ENCODE measurements at regions not wholly inside any gene's neighbourhood (a gene's known extent, or its start where the extent isn't known, plus 50 kb on each side); places are given as distances from the start of the nearest gene placed in this dataset.

DNA sequence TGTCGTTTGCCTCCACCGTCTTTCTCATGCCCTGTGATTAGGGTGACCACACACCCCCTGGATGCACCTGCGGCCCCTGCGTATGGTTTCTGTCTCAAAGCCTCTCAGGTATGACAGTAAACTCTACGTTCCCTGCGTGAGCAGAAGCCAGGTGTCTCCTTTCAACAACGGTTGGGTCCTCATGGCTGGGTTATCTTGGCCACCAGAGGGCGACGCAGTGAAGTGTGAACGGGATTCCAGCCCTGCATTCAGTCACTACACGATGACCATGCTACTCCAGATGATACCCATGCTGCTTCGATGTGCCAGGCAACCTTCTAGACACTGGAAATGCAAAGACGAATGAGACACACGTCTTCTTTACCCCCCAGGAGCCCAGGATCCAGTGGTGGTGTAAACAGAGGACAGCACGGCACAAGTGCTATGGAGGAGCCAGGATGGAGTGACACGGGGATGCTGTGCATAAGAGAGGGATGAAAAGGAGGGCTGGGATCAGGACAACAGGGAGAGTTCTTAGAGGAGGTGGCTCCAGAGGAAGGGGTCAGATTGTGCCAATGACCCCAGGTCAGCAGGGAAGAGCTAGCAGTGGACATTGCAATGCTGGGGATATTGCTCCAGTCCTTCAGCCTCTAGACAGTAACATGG, 228.1 kb upstream of the PFKP start:
- Histone ChIP-seq H3K4me3 (no peak overlapping the region), H3K27me3 (no peaks in the 10 kb centered on the region), H3K36me3 (no peaks in the 10 kb centered on the region), H3K9me3 (no peaks in the 10 kb centered on the region), H3K4me1 (no peaks in the 10 kb centered on the region), H3K27ac (no peak overlapping the region)
- no peak for DNase-seq (ENCODE audit: extremely low spot score in 2 of 2)
- TF ChIP-seq POLR2A (IDR thresholded peaks at IDR 0.05), result no peak
- TF ChIP-seq POLR2AphosphoS5 (IDR thresholded peaks at IDR 0.05; ENCODE audit: insufficient read depth in 1 of 2, low read depth in 1 of 2), result no peak
- TF ChIP-seq, protein P1, sequence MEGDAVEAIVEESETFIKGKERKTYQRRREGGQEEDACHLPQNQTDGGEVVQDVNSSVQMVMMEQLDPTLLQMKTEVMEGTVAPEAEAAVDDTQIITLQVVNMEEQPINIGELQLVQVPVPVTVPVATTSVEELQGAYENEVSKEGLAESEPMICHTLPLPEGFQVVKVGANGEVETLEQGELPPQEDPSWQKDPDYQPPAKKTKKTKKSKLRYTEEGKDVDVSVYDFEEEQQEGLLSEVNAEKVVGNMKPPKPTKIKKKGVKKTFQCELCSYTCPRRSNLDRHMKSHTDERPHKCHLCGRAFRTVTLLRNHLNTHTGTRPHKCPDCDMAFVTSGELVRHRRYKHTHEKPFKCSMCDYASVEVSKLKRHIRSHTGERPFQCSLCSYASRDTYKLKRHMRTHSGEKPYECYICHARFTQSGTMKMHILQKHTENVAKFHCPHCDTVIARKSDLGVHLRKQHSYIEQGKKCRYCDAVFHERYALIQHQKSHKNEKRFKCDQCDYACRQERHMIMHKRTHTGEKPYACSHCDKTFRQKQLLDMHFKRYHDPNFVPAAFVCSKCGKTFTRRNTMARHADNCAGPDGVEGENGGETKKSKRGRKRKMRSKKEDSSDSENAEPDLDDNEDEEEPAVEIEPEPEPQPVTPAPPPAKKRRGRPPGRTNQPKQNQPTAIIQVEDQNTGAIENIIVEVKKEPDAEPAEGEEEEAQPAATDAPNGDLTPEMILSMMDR (IDR thresholded peaks at IDR 0.05), result peak in 1 of 3 experiments; percentile 10
- intact Hi-C loops (cut with DNase I), result no loop called here

DNA sequence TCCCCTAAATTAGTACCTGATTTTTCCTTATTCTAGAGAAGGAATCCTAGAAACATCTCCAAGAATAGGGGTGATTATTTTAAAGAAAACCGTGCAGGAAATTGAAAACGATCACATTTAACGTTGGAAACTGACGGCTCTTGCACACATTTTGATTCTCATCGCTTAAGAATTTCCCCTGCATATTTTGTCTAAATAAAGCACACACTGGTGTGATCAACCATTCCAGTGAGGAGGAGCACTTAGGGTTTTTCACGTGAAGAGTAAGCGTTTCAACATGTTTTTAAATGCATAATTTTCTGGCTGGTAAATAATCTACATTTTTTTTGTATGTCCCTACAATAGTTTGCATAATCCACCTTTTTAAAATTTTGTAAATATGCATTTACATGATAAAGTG, 229.7 kb upstream of the PFKP start:
- no peaks in the 10 kb centered on the region for H3K36me3 ChIP-seq
- TF ChIP-seq, protein P1 (IDR thresholded peaks at IDR 0.05), result no peak
- TF ChIP-seq POLR2A (IDR thresholded peaks at IDR 0.05) (no peak), POLR2AphosphoS5 (IDR thresholded peaks at IDR 0.05; ENCODE audit: insufficient read depth in 1 of 2, low read depth in 1 of 2) (no peak)
- no peak overlapping the region for H3K27ac ChIP-seq
- no peaks in the 10 kb centered on the region for H3K4me1 ChIP-seq
- no peak overlapping the region for H3K4me3 ChIP-seq
- no peaks in the 10 kb centered on the region for H3K27me3 ChIP-seq
- H3K9me3 ChIP-seq, result no peaks in the 10 kb centered on the region
- intact Hi-C loops (cut with DNase I), result no loop called here
- no peak for DNase-seq (ENCODE audit: extremely low spot score in 2 of 2)

DNA sequence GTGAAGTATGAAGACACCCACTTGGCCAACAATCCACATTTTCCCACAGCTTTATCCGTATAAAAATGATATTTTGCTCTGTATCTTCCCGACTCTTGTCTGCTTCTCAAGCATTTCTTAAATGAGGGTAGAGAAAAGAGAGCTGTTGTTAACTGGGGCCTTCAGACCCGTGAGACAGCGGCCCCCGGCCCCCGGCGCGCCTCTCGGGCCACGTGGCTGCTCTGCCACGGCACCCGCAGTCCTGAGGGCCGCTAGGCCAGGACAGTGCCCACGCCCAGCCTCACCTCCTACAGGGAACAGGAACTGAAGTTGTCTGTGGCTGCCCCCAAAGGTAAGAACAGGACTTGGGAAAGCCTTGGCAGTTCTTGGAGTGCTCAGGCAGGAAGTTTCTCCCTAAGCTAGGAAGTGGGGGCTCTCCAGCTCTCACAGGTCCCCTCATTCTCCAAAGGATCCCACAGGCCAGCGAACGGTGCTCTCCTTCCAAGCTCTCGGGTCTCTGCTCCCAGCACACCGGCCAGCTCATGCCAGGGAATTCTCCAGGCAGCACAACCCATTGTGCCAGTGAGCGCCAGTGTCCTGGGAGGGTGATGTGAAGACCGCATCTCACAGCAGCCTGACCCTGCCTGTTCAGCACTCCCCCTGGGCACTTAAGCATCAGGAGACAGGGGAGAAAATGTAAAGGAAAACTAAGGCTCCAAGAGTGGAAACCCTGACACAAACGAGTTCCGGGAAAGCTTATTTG, 230.3 kb upstream of the PFKP start:
- H3K27me3 ChIP-seq, result no peaks in the 10 kb centered on the region
- intact Hi-C loops (cut with DNase I), result no loop called here
- no peak for DNase-seq (ENCODE audit: extremely low spot score in 2 of 2)

DNA sequence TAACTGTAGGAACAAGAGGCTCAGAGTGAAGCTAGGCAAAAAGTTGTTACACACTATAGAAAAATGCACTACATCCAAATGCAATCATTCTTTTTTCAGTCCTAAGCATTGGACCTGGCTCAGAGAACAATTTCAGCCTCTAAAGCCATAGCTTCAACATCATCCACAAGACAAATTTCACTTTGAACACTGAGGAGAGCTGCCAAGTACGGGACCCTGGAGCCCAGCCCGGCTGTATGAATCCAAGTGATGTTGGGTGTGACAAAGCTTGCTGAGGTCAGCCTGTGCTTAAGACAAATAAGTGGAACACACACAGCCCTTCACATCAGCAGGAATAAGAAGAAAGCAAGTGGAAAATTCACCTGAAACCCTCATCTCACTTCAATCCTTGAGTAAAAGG, 233.1 kb upstream of the PFKP start:
- Histone ChIP-seq H3K9me3 (no peaks in the 10 kb centered on the region), H3K27ac (no peak overlapping the region), H3K27me3 (no peaks in the 10 kb centered on the region), H3K4me1 (no peaks in the 10 kb centered on the region), H3K36me3 (no peaks in the 10 kb centered on the region), H3K4me3 (no peak overlapping the region)
- TF ChIP-seq, protein P1 (IDR thresholded peaks at IDR 0.05), result no peak
- TF ChIP-seq POLR2AphosphoS5 (IDR thresholded peaks at IDR 0.05; ENCODE audit: insufficient read depth in 1 of 2, low read depth in 1 of 2) (no peak), POLR2A (IDR thresholded peaks at IDR 0.05) (no peak)
- no peak for DNase-seq (ENCODE audit: extremely low spot score in 2 of 2)
- intact Hi-C loops (cut with DNase I), result no loop called here

More for the DNA sequence above, 230.3 kb upstream of the PFKP start:
- no peaks in the 10 kb centered on the region for H3K36me3 ChIP-seq
- no peak overlapping the region for H3K27ac ChIP-seq
- no peaks in the 10 kb centered on the region for H3K4me1 ChIP-seq
- TF ChIP-seq POLR2A (IDR thresholded peaks at IDR 0.05), result no peak
- H3K9me3 ChIP-seq, result no peaks in the 10 kb centered on the region
- H3K4me3 ChIP-seq, result no peak overlapping the region

DNA sequence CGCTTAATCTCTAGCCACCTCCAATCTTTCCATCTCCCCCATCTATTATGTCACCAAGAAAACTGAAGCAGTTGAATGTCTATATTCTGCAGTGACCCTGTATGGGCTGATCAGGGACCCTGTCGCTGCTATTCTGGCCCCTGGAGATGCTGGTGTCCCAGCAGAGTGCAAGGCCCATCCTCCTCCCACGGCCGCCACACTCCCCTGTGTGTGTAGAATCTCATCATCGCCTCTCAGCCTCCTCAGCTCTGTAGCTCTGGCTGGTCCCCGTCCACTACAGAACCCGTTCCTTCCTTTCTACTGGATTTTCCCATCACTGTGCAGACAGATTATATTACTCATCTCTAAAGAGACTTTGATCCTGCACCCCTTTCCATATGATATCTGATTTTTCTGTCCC, 235.8 kb upstream of the PFKP start:
- intact Hi-C loops (cut with DNase I), result no loop called here
- H3K9me3 ChIP-seq, result no peaks in the 10 kb centered on the region
- H3K27ac ChIP-seq, result no peak overlapping the region
- H3K27me3 ChIP-seq, result no peaks in the 10 kb centered on the region
- TF ChIP-seq POLR2AphosphoS5 (IDR thresholded peaks at IDR 0.05; ENCODE audit: insufficient read depth in 1 of 2, low read depth in 1 of 2) (no peak), POLR2A (IDR thresholded peaks at IDR 0.05) (no peak)
- TF ChIP-seq, protein P1 (IDR thresholded peaks at IDR 0.05), result no peak
- no peak for DNase-seq (ENCODE audit: extremely low spot score in 2 of 2)
- no peaks in the 10 kb centered on the region for H3K4me1 ChIP-seq
- H3K4me3 ChIP-seq, result no peak overlapping the region
- H3K36me3 ChIP-seq, result no peaks in the 10 kb centered on the region
